ENCODE measurements at regions not wholly inside any gene's neighbourhood (a gene's known extent, or its start where the extent isn't known, plus 50 kb on each side); places are given as distances from the start of the nearest gene placed in this dataset.

GRCh38 chr5:22970491-22970890, 117.3 kb upstream of the CDH12 start:
- Histone ChIP-seq H3K36me3 (ENCODE audit: insufficient read depth, low read length) (no peaks in the 10 kb centered on the region), H2AFZ (ENCODE audit: low read length) (no peak overlapping the region), H4K20me1 (ENCODE audit: insufficient read depth, low read length) (no peaks in the 10 kb centered on the region), H3K4me3 (ENCODE audit: low read depth, low read length, poor library complexity, severe bottlenecking) (no peak overlapping the region), H3K9me3 (ENCODE audit: low read length) (no peaks in the 10 kb centered on the region), H3K27ac (ENCODE audit: low read depth, low read length, poor library complexity, severe bottlenecking) (no peak overlapping the region), H3K9me2 (ENCODE audit: low read depth, low read length) (no peaks in the 10 kb centered on the region), H3K79me2 (ENCODE audit: insufficient read depth, low read length) (no peaks in the 10 kb centered on the region), H3K4me2 (ENCODE audit: low read length) (no peak overlapping the region), H3K9ac (ENCODE audit: low read length) (no peak overlapping the region), H3K27me3 (ENCODE audit: insufficient read depth, low read length) (no peaks in the 10 kb centered on the region), H3K4me1 (ENCODE audit: insufficient read depth, low read length, severe bottlenecking) (peaks cover 16% of the 10 kb centered on the region), H3F3A (ENCODE audit: insufficient read depth, low read length) (no peaks in the 10 kb centered on the region)
- no peak for TF ChIP-seq CTCF (IDR thresholded peaks at IDR 0.05; ENCODE audit: low read length)
- TF ChIP-seq EZH2 (IDR thresholded peaks at IDR 0.05; ENCODE audit: borderline replicate concordance, low read length), result no peak

GRCh38 chr5:22968386-22968785, 115.2 kb upstream of the CDH12 start:
- no peaks in the 10 kb centered on the region for H3K27me3 ChIP-seq (ENCODE audit: insufficient read depth, low read length)
- H3K4me3 ChIP-seq (ENCODE audit: low read depth, low read length, poor library complexity, severe bottlenecking), result no peak overlapping the region
- peaks cover 16% of the 10 kb centered on the region for H3K4me1 ChIP-seq (ENCODE audit: insufficient read depth, low read length, severe bottlenecking)
- no peaks in the 10 kb centered on the region for H3K9me2 ChIP-seq (ENCODE audit: low read depth, low read length)
- no peaks in the 10 kb centered on the region; the same call in 1 of the 2 replicates for H3K9me3 ChIP-seq (ENCODE audit: low read length)
- H3K9ac ChIP-seq (ENCODE audit: low read length), result no peak overlapping the region
- H3K79me2 ChIP-seq (ENCODE audit: insufficient read depth, low read length), result no peaks in the 10 kb centered on the region
- H3F3A ChIP-seq (ENCODE audit: insufficient read depth, low read length), result no peaks in the 10 kb centered on the region
- H3K36me3 ChIP-seq (ENCODE audit: insufficient read depth, low read length), result no peaks in the 10 kb centered on the region
- H3K4me2 ChIP-seq (ENCODE audit: low read length), result no peak overlapping the region
- TF ChIP-seq EZH2 (IDR thresholded peaks at IDR 0.05; ENCODE audit: borderline replicate concordance, low read length), result no peak
- TF ChIP-seq CTCF (IDR thresholded peaks at IDR 0.05; ENCODE audit: low read length), result no peak
- no peaks in the 10 kb centered on the region for H4K20me1 ChIP-seq (ENCODE audit: insufficient read depth, low read length)
- H2AFZ ChIP-seq (ENCODE audit: low read length), result no peak overlapping the region
- no peak overlapping the region for H3K27ac ChIP-seq (ENCODE audit: low read depth, low read length, poor library complexity, severe bottlenecking)

GRCh38 chr5:22965960-22966359, 112.8 kb upstream of the CDH12 start:
- no peak overlapping the region for H3K9ac ChIP-seq (ENCODE audit: low read length)
- no peaks in the 10 kb centered on the region for H3K36me3 ChIP-seq (ENCODE audit: insufficient read depth, low read length)
- TF ChIP-seq EZH2 (IDR thresholded peaks at IDR 0.05; ENCODE audit: borderline replicate concordance, low read length), result no peak
- no peak for TF ChIP-seq CTCF (IDR thresholded peaks at IDR 0.05; ENCODE audit: low read length)
- H3K4me2 ChIP-seq (ENCODE audit: low read length), result no peak overlapping the region
- no peak overlapping the region for H2AFZ ChIP-seq (ENCODE audit: low read length)
- H3K4me3 ChIP-seq (ENCODE audit: low read depth, low read length, poor library complexity, severe bottlenecking), result no peak overlapping the region
- no peaks in the 10 kb centered on the region for H3K79me2 ChIP-seq (ENCODE audit: insufficient read depth, low read length)
- H3K9me3 ChIP-seq (ENCODE audit: low read length), result no peaks in the 10 kb centered on the region; the same call in 1 of the 2 replicates
- no peaks in the 10 kb centered on the region for H3F3A ChIP-seq (ENCODE audit: insufficient read depth, low read length)
- H3K4me1 ChIP-seq (ENCODE audit: insufficient read depth, low read length, severe bottlenecking), result peaks cover 11% of the 10 kb centered on the region
- H4K20me1 ChIP-seq (ENCODE audit: insufficient read depth, low read length), result no peaks in the 10 kb centered on the region
- H3K9me2 ChIP-seq (ENCODE audit: low read depth, low read length), result no peaks in the 10 kb centered on the region
- no peak overlapping the region for H3K27ac ChIP-seq (ENCODE audit: low read depth, low read length, poor library complexity, severe bottlenecking)
- H3K27me3 ChIP-seq (ENCODE audit: insufficient read depth, low read length), result no peaks in the 10 kb centered on the region
